NCI-H2107 (cell line): ENCODE measurements at regions not wholly inside any gene's neighbourhood (a gene's known extent, or its start where the extent isn't known, plus 50 kb on each side); places are given as distances from the start of the nearest gene placed in this dataset.

Experiments used
- DNase-seq: peaks from one replicate; lab custom pipeline; 2025; lab: John Stamatoyannopoulos, UW

DNA sequence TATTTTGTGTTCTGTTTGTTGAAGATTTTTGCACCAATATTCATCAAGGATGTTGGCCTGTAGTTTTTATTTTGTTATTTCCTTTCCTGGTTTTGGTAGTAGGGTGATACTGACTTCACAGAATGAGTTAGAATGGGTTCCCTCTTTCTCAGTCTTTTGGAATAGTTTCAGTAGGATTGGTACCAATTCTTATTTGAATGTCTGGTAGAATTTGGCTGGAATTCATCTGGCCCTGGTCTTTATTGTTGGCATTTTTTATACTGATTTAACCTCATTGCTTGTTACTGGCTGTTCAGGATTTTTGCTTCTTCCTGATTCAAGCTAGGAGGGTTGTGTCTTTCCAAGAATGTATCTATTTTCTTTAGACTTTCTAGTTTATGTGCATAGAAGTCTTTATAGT, 263.7 kb downstream of the SOX11 start:
- DNase-seq: no peak

DNA sequence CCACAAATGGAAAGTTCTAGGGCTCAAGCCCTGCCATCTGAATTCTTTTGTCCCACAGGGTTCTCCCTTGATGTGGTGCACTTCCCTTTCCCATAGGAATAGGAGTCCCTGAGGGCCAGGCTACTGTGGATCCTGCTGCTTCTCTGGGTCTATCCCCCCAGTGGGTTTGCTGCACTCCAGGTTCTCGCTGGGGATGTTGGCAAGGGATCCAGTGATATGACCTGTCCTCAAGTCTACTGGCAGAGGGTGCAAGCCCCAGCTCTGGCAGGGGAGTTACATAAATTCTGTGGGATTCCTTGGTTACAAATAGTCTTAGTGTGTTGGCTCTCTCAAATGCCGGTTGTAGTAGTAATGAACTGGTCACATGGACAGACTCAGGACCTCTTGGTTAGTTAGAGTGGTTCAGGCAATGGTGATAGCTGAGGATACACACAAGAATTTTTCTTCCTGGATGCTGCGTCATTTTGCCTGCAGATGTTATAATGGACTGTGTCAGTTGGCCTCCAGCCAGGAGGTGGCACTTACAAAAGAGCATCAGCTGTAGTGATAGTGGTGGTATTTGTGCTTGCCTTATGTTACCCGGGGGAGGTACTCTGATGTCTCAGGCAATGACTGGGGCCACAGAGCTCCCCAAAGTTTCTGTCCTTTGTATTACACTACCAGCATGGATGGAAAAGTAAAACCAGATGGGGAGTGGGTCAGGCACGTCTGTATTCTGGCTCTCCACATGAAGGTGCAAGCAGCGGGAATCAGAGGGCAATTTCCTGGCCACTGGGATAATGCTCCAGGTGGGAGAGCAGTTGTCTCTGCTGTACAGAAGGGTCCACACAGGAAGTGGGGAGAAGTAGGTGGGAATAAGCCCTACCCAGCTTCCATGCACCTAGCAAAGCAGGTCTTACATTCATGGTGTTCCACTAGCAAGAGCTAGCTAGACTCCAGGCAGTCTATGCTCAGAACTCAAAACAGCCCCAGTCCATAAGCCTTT, 267.9 kb downstream of the SOX11 start:
- DNase-seq: no peak

- no peak for DNase-seq
Measured at GRCh38 chr2:5967506-5967905, 275.3 kb downstream of the SOX11 start.

GRCh38 chr2:5969303-5969702, 277.1 kb downstream of the SOX11 start:
- no peak for DNase-seq

DNA sequence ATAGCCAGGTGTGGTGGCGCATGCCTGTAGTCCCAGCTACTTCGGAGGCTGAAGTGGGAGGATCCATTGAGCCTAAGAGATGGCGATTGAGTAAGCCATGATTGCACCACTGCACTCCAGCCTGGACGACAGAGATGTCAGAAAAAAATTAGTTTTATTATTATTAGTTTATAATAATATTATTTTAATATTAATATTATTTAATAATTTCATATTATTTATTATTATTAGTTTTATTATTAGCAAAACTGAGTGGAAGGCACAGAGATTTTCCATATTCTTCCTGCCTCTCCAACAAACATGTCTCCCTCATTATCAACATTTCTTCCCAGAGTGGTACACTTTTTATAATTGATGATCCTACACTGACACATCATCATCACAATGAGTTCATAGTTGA, 278.2 kb downstream of the SOX11 start:
- no peak for DNase-seq

DNA sequence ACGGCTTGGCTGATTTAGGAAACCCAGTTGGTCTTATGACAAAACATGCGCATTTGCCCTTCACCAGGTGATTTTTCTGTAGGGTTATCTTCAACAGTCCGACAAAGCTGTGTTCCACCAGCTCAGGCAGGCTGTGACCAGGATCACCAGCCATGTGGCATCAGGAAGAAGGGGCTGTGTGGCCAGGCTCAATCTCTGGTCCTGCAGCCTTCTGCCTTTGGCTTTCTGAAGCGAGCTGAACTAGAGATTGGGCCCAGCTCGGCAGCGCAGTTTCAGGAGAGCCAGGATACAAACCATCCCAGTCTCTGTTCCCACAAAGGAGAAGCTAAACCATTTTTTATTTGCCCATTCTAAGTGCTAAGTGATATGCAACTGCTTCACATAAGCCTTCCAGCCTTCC, 282.3 kb downstream of the SOX11 start:
- no peak for DNase-seq

DNA sequence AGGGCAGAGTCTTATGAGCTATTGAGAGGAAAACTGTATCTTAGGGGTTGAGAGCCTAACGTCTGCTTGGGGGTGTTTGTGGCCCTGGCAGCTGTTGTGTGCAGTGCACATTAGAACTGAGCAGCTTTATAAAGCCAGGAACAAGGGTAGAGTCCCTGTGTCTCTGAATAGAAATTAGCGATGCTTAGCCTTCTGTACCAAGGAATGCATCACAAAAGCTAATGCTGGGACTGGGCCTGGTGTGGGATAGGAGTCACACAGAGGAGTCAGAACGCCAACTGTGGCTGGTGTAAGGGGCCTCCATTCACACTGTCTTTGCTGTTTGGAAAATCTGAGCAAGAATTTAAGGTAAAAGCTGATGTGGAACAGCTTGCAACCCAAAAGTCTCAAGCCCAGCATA, 283.2 kb downstream of the SOX11 start:
- no peak for DNase-seq

- DNase-seq: no peak
Measured at GRCh38 chr2:5976531-5977065, 284.4 kb downstream of the SOX11 start.

DNA sequence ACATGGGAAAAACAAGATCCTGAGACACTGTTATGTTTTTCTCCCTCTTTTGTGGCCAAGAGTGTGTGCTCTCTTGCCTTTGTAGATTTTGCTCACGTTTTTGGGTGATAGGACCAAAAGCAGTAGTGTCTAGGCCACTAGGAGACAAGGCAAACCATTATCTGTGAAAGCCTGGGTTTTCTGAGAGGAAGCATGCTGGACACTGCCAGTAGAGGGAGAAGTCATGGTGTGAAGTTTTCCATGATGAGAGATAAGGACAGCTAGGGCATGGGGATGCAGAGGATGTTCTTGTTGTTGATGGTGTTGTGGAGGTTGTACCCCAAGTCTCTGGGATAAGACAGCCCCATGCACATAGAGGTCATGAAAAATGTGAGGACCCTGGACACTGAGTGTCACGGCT, 285.3 kb downstream of the SOX11 start:
- no peak for DNase-seq

DNA sequence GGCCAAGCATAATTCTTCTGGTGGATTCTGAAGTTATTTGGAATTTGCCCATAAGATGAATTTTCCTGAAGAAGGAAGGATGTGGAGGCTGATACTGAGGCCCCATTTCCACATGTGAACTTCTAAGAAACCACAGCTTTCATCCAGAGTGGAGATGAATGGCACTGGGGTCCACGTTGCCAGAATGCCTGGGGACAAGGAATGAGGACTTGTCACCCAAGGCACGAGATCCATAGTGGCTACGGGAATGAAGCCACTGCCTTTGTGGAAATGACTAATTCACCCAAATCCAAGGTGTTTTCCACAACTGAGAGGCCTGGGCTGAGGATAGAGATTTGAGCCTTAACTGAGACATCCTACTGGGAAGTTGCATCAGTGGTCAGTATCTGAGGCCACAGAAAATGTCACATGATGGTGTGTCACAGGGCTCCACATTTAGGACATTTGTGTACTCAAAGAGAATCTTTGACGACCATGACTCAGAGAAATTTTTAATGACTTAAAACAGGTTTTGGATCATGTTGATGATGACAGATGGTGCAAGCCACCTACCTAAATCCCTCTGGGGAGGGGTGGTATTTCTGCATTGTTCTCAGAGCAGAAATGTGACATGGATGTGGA, 286.1 kb downstream of the SOX11 start:
- no peak for DNase-seq

DNA sequence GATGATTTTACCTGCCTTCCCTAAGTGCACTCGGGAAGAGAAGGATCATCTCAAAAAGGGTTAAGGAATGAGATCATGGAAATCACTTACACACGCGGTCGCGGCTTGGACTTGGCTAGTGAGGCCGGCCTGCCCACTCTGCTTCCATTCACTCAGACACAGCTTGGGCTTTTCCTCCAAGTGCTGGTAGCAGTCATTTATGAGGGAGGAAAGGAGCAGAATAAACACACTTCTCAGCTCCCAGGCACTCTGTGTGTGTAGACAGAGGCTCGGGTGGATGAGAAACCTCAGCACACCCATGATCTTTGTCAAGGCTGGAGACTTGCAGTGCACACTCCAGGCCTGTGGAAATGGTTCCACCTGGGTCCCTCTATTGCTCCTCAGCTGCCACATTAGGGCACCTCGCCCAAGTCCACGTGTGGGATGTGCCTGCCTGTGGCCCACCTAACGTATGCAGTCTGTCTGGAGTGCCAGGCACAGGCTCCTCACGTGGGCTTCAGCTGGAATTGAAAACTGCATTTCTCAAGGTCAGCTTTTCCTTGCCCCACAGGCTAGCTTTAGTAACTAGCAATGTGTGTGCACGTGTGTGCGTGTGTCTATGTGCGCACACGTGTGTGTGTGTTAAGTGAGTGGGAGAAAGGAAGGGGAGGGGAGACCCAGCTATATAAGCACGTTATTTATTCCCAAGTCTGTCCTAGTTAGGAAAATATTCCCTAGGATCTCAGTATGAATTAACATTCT, 288.4 kb downstream of the SOX11 start:
- DNase-seq: no peak

DNA sequence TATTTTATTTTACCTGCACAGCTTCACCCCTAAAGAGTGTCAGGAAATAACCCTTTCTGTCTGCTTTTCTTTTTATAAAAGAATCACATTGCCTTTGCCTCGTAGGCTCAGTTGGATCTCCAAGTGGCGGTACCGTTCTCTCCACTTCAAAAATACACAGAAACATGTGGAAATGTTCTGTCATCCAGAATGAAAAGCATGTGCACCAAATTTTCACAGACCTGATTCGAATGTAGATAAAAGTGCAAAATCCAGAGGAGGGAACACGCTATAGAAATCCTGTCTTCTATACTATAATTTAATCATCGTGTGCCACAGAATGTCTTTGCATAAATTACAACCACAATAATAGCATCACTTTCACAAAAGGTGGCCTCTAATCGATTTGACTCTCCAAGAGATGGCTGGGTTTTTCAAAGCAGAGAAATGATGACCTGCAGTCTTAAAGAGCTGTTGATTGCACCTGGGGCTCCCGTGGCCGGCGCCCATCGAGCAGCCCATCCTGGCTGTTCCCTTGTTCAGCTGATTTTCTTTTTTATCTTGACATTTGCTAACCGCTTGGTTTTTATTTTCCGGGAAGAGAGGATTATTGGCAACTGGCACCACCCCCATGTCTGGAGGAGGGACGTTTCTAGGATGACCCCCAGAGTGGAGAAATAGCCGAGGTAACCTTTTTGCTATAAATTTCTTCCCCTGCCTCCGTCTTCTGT, 290.2 kb downstream of the SOX11 start:
- DNase-seq: no peak

DNA sequence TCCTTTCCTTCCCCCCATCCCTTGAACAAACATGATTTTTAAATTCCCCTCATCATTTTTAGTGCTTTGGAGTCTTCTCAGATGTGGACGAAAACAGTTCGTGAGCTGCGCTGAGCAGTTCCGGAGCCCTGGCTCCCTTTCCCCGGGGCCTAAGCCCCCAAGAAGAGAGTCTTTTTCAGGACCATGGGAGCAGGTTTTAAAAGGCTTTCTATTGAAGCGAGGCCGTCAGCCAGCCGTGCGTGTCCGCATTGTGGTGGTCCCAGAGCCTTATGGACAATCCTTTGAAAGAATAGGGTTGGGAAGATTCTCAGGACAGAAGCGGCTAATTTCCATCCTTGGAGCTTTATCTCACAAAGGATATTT, 290.7 kb downstream of the SOX11 start:
- no peak for DNase-seq

DNA sequence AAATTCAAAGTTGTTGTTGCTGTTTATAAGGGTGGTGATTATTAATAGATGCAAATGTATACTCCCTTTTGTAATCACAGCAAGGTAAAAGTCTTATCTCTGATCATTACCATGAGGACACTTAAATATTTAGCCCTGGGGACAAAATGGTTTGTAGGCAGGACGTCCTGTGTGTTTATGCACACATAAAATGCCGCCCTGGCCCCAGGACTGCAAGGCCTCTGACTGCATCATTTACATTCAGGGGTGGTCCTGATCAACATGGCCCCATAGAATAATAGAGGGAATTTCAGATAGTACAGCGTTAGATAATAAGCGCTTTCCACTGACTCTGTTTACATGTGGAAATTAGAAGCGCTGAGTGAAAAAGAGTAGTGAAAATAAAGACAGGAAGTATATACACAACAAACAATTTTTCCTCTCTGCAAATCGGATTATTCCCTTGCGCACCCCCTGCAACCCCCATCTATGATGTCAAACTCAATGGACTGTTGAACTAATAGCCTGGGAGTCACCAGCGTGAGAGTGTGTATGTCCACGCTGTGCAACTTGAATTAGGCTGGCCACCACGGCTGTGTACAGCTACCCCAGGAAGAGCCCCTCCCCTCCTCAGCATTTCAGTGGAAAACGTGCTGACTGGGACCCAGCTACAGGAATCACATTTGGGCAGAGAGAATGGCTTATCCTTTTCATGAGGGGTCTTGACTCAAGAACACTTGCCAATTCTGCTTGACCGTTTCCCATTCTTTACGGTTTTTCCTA, 291.5 kb downstream of the SOX11 start:
- DNase-seq: no peak

DNA sequence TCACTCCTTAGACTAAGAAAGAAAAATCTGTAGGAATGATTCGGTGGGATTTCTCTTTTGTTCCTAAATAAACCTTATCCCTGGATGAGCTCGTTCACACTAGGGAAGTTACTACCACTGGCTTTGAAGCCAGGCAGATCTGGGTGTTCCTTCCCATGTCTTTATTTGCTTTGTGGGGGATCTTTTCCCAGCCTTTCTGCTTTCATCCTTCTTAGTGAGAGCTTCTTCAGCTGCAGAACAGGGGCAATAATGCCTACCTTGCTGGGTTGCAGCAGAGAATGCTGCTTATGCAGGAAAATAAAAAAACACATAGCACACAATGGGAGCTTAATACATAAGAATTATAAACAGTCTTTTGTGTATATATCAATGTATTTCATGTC, 292.1 kb downstream of the SOX11 start:
- no peak for DNase-seq

GRCh38 chr2:5984946-5985345, 292.8 kb downstream of the SOX11 start:
- no peak for DNase-seq

GRCh38 chr2:5985536-5986385, 293.6 kb downstream of the SOX11 start:
- no peak for DNase-seq

GRCh38 chr2:5986801-5987787, 294.9 kb downstream of the SOX11 start:
- no peak for DNase-seq

DNA sequence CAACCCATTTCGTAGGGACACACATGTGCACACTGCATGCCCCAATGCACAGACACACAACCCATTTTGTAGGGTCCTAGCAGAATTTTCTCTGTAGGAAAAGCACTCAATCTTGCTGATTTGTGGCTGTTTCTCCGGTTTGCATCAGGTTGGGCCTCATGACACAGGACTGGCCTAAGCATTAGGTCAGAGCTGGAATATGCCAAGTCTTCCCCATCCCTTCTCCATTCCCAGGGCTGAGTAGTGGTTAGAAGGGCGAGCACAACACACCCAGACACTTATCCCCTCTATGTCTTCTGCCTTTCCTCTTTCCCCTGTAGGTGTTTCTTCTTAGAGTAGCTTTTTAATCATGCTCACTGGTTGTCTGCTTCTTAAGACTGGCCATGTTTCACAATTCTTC, 295.9 kb downstream of the SOX11 start:
- DNase-seq: no peak
